ENCODE measurements at regions not wholly inside any gene's neighbourhood (a gene's known extent, or its start where the extent isn't known, plus 50 kb on each side); places are given as distances from the start of the nearest gene placed in this dataset.

GRCh38 chr11:106415510-106415909 lies 338.0 kb downstream of the AASDHPPT start:
- no peak overlapping the region for H3K27ac ChIP-seq
- H3K27me3 ChIP-seq: no peaks in the 10 kb centered on the region
- H3K36me3 ChIP-seq: no peaks in the 10 kb centered on the region
- no peak overlapping the region for H3K4me3 ChIP-seq
- no peak for DNase-seq (ENCODE audit: low spot score in 2 of 2)
- TF ChIP-seq POLR2A (IDR thresholded peaks at IDR 0.05): no peak
- TF ChIP-seq POLR2AphosphoS5 (IDR thresholded peaks at IDR 0.05): no peak
- no peak for TF ChIP-seq CTCF (IDR thresholded peaks at IDR 0.05)
- intact Hi-C loops (cut with DNase I; ENCODE audit: low total_unique reads): no loop called here
- no peaks in the 10 kb centered on the region for H3K9me3 ChIP-seq
- H3K4me1 ChIP-seq: no peaks in the 10 kb centered on the region

- TF ChIP-seq POLR2A (IDR thresholded peaks at IDR 0.05) (no peak), CTCF (IDR thresholded peaks at IDR 0.05) (no peak), POLR2AphosphoS5 (IDR thresholded peaks at IDR 0.05) (no peak)
- no peak for DNase-seq (ENCODE audit: low spot score in 2 of 2)
- intact Hi-C loops (cut with DNase I; ENCODE audit: low total_unique reads): no loop called here
- Histone ChIP-seq H3K36me3 (no peaks in the 10 kb centered on the region), H3K4me1 (no peaks in the 10 kb centered on the region), H3K4me3 (no peak overlapping the region), H3K9me3 (no peaks in the 10 kb centered on the region), H3K27me3 (no peaks in the 10 kb centered on the region), H3K27ac (no peak overlapping the region)
Observed at GRCh38 chr11:106418791-106419190, 341.3 kb downstream of the AASDHPPT start.

- H3K9me3 ChIP-seq: no peaks in the 10 kb centered on the region
- no peak for TF ChIP-seq POLR2AphosphoS5 (IDR thresholded peaks at IDR 0.05)
- no peak for TF ChIP-seq CTCF (IDR thresholded peaks at IDR 0.05)
- no peak for TF ChIP-seq POLR2A (IDR thresholded peaks at IDR 0.05)
- H3K27me3 ChIP-seq: no peaks in the 10 kb centered on the region
- H3K4me3 ChIP-seq: no peak overlapping the region
- H3K4me1 ChIP-seq: no peaks in the 10 kb centered on the region
- H3K27ac ChIP-seq: no peak overlapping the region
- no peaks in the 10 kb centered on the region for H3K36me3 ChIP-seq
- DNase-seq (ENCODE audit: low spot score in 2 of 2): no peak
- intact Hi-C loops (cut with DNase I; ENCODE audit: low total_unique reads): no loop called here
Observed at GRCh38 chr11:106420048-106420665, 342.7 kb downstream of the AASDHPPT start.

- Histone ChIP-seq H3K4me1 (no peaks in the 10 kb centered on the region), H3K9me3 (no peaks in the 10 kb centered on the region), H3K27ac (no peak overlapping the region), H3K27me3 (no peaks in the 10 kb centered on the region), H3K4me3 (no peak overlapping the region), H3K36me3 (no peaks in the 10 kb centered on the region)
- TF ChIP-seq POLR2A (IDR thresholded peaks at IDR 0.05): no peak
- no peak for TF ChIP-seq CTCF (IDR thresholded peaks at IDR 0.05)
- no peak for TF ChIP-seq POLR2AphosphoS5 (IDR thresholded peaks at IDR 0.05)
- intact Hi-C loops (cut with DNase I; ENCODE audit: low total_unique reads): no loop called here
- DNase-seq (ENCODE audit: low spot score in 2 of 2): no peak
Observed at GRCh38 chr11:106420686-106421085, 343.2 kb downstream of the AASDHPPT start.

- H3K4me1 ChIP-seq: no peaks in the 10 kb centered on the region
- H3K27ac ChIP-seq: no peak overlapping the region
- H3K27me3 ChIP-seq: no peaks in the 10 kb centered on the region
- H3K9me3 ChIP-seq: no peaks in the 10 kb centered on the region
- intact Hi-C loops (cut with DNase I; ENCODE audit: low total_unique reads): no loop called here
- TF ChIP-seq POLR2A (IDR thresholded peaks at IDR 0.05): no peak
- TF ChIP-seq POLR2AphosphoS5 (IDR thresholded peaks at IDR 0.05): no peak
- TF ChIP-seq CTCF (IDR thresholded peaks at IDR 0.05): no peak
- no peaks in the 10 kb centered on the region for H3K36me3 ChIP-seq
- DNase-seq (ENCODE audit: low spot score in 2 of 2): no peak
- no peak overlapping the region for H3K4me3 ChIP-seq
Observed at GRCh38 chr11:106421676-106422292, 344.3 kb downstream of the AASDHPPT start.

Data from breast epithelium (tissue), 4 donors.